ENCODE measurements at regions not wholly inside any gene's neighbourhood (a gene's known extent, or its start where the extent isn't known, plus 50 kb on each side); places are given as distances from the start of the nearest gene placed in this dataset.

DNA sequence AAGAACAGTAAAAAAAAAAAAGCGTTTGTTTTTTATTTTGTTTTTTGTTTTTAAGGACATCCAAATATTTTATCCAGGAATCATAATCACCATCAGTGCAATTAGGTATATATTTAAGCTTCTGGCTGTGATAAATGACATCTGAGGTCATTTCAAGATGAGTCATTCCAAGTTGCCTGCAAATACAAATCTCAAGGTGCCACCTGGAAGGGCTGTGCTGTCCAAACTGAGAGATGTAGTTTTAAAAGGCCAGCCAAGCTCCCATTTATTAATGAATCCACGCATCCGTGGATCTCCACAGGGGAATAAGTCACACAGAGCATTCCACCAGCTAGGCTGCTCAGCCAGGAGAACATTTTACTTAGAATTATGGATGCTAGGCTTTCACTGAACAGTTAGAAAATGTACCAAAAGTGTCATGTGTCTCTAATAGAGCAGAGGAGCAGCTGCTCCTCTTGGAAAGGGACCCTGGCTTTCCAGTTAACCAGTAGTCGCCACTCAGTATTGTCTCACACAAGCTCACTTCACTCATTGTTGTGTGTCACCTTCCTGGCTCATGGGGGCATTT is 1151.4 kb upstream of the TMEM132C start:
- no peak for TF ChIP-seq CTCF (IDR thresholded peaks at IDR 0.05; ENCODE audit: low read depth, low read length)
- Histone ChIP-seq H3K27ac (no peak overlapping the region), H3K27me3 (ENCODE audit: insufficient read depth, low read depth, severe bottlenecking) (no peaks in the 10 kb centered on the region), H3K36me3 (no peaks in the 10 kb centered on the region), H3K9me3 (ENCODE audit: severe bottlenecking) (no peaks in the 10 kb centered on the region), H3K4me3 (ENCODE audit: low read depth, low read length) (no peak overlapping the region)
- no peak for DNase-seq

DNA sequence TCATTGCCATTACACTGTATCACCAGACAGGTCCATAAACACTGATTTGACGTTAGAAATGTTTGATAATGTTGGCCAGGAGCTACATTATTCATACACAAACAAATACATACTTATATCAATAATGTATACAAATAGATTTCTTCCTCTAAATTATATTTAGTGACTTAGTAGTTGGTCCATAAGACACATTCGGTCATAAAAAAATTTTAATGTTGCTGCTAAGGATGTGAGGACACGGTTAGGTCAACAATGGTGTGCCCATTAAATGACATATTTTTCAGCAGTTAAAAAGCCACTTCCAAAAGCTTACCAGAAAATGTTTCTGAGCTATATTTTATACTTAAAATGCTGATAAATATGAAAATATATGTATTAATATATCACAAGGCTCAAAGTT is 1148.7 kb upstream of the TMEM132C start:
- DNase-seq: no peak
- no peak overlapping the region for H3K27ac ChIP-seq
- TF ChIP-seq CTCF (IDR thresholded peaks at IDR 0.05; ENCODE audit: low read depth, low read length): no peak
- no peaks in the 10 kb centered on the region for H3K36me3 ChIP-seq
- H3K4me3 ChIP-seq (ENCODE audit: low read depth, low read length): no peak overlapping the region
- no peaks in the 10 kb centered on the region for H3K27me3 ChIP-seq (ENCODE audit: insufficient read depth, low read depth, severe bottlenecking)
- no peaks in the 10 kb centered on the region for H3K9me3 ChIP-seq (ENCODE audit: severe bottlenecking)

GRCh38 chr12:127119600-127120140 is 1147.3 kb upstream of the TMEM132C start:
- no peak for TF ChIP-seq CTCF (IDR thresholded peaks at IDR 0.05; ENCODE audit: low read depth, low read length)
- Histone ChIP-seq H3K27me3 (ENCODE audit: insufficient read depth, low read depth, severe bottlenecking) (no peaks in the 10 kb centered on the region), H3K4me3 (ENCODE audit: low read depth, low read length) (no peak overlapping the region), H3K36me3 (no peaks in the 10 kb centered on the region), H3K9me3 (ENCODE audit: severe bottlenecking) (no peaks in the 10 kb centered on the region), H3K27ac (no peak overlapping the region)
- DNase-seq: no peak

DNA sequence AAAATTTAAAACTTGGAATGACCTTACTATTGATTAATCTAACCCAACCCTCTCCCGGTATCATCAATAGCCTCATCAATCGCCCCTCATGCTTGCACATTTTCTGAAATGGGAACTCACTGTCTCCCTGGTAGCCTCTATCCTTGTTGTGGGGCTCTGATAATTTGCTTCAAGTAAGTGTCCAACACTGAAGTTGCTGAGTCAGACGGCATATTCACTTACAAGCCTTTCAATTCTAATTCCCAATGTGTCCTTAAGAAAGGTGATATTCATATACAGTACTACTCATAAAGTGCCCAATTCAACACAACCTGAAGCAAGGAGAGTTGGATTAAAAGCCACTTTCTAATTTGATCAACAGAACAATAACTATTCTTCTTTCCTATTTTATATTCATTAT is 1146.1 kb upstream of the TMEM132C start:
- Histone ChIP-seq H3K4me3 (ENCODE audit: low read depth, low read length) (no peak overlapping the region), H3K27me3 (ENCODE audit: insufficient read depth, low read depth, severe bottlenecking) (no peaks in the 10 kb centered on the region), H3K27ac (no peak overlapping the region), H3K9me3 (ENCODE audit: severe bottlenecking) (no peaks in the 10 kb centered on the region), H3K36me3 (no peaks in the 10 kb centered on the region)
- no peak for TF ChIP-seq CTCF (IDR thresholded peaks at IDR 0.05; ENCODE audit: low read depth, low read length)
- no peak for DNase-seq

- no peak for TF ChIP-seq CTCF (IDR thresholded peaks at IDR 0.05; ENCODE audit: low read depth, low read length)
Measured at GRCh38 chr12:127121494-127122084, 1145.4 kb upstream of the TMEM132C start.

More at GRCh38 chr12:127121494-127122084, 1145.4 kb upstream of the TMEM132C start:
- Histone ChIP-seq H3K4me3 (ENCODE audit: low read depth, low read length) (no peak overlapping the region), H3K27me3 (ENCODE audit: insufficient read depth, low read depth, severe bottlenecking) (no peaks in the 10 kb centered on the region), H3K27ac (no peak overlapping the region), H3K9me3 (ENCODE audit: severe bottlenecking) (no peaks in the 10 kb centered on the region), H3K36me3 (no peaks in the 10 kb centered on the region)
- no peak for DNase-seq
